HG03095 (cell line): ENCODE measurements at regions not wholly inside any gene's neighbourhood (a gene's known extent, or its start where the extent isn't known, plus 50 kb on each side); places are given as distances from the start of the nearest gene placed in this dataset.

ENCODE experiments used
- ATAC-seq: cut with Tn5 transposase; IDR thresholded peaks from one replicate; pipeline ENCODE4 v1.9.1; 2021; ENCODE audit warnings: moderate library complexity; ENCODE audit not compliant: unreplicated experiment

GRCh38 chr18:4653418-4653817, 198.3 kb upstream of the DLGAP1 start:
- ATAC-seq: no peak

DNA sequence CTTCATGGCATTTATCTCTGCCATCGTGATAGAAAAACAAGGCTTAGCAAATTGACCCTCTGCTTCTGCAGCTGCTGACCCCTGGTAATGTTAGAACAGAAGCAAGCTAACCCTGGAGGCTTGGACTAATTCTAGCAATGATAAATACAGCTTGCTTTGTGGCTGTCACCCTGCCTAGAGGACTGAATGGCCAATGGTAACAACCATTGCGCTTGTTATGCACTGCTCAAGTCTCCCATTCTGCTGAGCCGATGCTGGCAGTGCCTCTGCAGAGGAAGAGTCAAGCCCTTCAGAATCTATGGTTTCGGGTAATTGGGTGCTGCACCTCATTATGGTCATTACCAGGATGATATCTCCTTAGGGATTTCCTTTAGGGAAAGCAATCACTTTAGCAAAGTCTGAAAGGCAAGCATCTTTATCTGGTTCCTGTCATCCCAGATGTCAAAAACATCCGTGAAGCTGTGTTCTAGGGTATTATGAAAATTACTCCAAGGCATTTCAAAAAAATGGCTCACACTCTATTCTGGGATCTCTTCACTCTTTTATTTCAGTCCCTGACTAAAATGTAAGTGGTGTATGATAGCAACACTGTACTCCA, 186.8 kb upstream of the DLGAP1 start:
- ATAC-seq: no peak

DNA sequence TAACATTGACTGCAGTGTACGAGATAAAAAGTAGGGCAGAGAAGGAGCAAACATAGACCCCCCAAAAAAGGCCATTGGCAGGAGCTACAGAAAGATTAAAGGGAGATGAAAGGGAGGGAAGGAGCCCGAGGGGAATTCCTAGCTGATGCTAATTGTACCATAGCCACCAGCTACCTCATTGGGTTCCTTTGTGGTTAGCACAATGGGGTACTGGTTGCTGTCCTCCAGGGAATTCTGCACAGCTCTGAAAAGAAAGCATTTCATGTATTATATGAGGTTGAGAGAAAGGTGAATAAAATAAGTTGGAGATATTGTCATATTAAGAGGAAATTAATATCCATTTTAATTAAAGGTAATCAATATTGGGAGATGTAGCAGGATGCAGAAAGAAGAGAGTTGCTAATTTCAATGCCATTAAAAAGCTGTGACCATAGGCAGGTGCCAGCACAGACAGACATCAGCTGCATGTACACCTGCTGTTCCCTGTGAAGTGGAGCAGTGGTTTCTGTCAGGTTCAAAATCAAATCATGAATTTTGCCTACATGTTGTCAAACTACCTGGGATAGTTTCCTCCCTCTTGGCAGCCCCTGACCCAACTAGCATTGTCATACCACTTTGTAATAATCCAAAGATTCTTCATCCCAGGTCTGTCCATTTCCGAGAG, 185.4 kb upstream of the DLGAP1 start:
- ATAC-seq: no peak

DNA sequence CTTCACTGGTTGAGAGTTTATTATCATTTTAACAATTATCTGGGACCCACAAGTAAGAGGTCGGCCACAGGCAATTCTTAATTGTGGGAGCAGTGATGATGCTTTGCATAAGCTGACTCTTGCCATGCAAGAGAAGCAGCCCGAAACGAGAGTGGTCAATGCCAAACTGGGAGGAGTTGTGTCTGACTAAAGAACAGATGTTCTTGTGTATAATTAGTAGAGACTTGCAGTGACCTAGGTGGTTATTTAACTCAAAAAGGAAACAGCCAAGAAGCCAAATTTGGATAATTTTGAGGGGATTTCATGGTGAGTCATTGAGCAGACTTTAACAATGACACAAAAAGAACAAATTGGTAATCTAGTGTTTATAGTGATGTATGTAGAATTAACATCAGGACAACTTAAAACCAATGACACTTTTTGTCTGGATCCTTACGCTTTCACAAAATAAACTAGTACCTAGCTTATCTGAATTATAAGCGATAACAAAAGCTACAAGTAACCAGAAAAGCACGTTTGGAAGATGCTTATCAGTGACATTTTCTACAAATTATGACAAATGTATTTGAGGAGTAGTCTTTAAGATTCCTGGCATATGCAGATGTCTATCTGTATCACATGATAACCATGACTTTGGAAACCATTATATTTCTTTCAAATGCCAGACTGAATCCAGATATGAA, 184.7 kb upstream of the DLGAP1 start:
- peak; percentile 90 for ATAC-seq

GRCh38 chr18:4638680-4639079, 183.6 kb upstream of the DLGAP1 start:
- ATAC-seq: no peak

GRCh38 chr18:4637876-4638275, 182.8 kb upstream of the DLGAP1 start:
- ATAC-seq: no peak

DNA sequence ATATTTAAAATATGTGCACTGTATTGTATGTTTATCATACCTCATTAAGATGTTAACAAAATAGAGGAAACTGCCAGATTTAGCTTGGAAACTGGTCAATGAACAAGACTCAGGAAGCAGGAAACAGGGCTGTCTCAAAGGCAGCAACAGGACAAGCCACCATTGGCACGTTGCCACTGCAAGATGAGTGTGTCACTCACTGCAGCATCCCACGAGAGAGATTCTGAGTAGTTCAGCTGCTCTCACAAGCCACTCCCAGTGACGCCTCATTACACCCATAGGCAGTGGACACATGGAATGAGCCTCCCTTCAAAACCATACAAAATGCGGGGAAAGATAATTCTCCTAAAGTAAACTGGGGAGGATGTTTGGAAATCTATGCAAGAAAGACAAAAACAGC, 181.9 kb upstream of the DLGAP1 start:
- ATAC-seq: no peak

DNA sequence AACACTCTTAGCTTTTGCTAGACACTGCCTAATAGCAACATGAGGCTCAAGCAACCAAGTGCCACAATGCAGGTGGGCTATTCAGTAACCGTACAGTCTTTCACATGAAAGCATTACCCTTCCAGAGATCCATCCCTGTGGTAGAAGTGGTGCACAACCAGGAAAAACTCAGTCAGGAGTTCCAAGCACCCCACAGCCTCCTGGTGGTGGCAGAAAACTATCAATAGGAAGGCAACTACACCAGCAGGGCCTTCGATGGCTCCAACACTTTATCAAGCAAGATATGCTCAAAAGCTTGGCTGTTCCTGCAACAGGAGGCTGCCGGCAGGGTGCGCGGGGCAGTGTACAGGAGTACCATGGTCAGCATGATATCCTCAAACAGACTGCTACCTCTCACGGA, 176.1 kb upstream of the DLGAP1 start:
- no peak for ATAC-seq

GRCh38 chr18:4605212-4605611, 150.1 kb upstream of the DLGAP1 start:
- no peak for ATAC-seq

DNA sequence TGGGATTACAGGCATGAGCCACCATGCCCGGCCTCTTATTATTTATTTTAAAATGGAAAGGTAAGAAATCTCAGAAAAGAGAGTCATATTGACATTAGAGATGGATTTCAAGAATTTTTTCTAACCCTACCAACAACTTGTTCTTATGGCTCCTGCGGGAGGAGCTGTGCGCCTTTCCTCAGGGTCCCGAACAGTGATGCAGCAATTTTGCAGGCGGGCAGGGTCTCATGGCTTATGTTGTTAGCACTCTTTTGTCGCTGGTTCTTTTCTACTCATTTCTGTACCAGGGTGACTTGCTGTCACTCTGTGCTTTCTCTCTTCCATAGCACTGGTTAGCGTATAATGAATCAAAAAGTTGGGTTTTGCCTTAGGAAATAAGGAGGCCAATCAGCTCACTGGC, 148.8 kb upstream of the DLGAP1 start:
- no peak for ATAC-seq

GRCh38 chr18:4599312-4599711, 144.2 kb upstream of the DLGAP1 start:
- no peak for ATAC-seq

DNA sequence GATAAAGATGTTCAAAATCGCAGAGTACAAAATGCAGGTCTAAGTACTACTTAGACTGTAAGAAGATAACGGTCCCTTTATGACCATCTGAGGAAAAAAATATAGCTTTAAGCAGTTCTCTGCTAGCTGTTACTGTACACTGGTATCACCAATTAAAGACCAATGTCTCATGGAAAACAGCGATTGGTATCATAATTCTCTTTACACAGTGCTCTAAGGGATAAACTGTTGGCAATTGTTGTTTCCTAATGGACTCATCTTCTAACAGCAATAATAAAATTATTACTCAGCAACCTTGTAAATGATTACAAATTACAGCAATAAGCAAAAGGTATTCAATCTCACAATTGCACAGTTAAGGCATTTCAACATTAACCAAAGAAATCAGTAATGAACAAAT, 142.2 kb upstream of the DLGAP1 start:
- ATAC-seq: no peak

- ATAC-seq: no peak
Observed at GRCh38 chr18:4593895-4594294, 138.8 kb upstream of the DLGAP1 start.

- ATAC-seq: no peak
Observed at GRCh38 chr18:4593459-4593858, 138.4 kb upstream of the DLGAP1 start.

- no peak for ATAC-seq
Observed at GRCh38 chr18:4589056-4589800, 134.1 kb upstream of the DLGAP1 start.

DNA sequence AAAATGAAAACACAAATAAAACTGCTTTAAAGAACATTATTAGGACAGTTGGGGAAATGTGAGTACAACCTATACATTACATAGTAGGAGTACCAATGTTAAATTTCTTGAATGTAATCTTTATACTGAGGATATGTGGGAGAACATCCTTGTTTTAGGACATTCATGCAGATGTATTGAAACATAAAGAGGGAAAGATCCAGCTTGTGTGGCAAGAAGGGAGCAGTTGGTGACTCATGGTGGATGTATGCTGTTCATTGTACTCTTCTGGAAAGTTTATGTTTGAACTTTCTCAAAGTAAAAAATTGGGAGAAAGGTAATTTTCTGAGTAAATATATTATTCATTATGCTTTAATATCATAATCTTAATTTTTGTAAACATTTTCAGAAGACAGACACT, 132.1 kb upstream of the DLGAP1 start:
- ATAC-seq: no peak

GRCh38 chr18:4586731-4587130, 131.6 kb upstream of the DLGAP1 start:
- ATAC-seq: no peak

DNA sequence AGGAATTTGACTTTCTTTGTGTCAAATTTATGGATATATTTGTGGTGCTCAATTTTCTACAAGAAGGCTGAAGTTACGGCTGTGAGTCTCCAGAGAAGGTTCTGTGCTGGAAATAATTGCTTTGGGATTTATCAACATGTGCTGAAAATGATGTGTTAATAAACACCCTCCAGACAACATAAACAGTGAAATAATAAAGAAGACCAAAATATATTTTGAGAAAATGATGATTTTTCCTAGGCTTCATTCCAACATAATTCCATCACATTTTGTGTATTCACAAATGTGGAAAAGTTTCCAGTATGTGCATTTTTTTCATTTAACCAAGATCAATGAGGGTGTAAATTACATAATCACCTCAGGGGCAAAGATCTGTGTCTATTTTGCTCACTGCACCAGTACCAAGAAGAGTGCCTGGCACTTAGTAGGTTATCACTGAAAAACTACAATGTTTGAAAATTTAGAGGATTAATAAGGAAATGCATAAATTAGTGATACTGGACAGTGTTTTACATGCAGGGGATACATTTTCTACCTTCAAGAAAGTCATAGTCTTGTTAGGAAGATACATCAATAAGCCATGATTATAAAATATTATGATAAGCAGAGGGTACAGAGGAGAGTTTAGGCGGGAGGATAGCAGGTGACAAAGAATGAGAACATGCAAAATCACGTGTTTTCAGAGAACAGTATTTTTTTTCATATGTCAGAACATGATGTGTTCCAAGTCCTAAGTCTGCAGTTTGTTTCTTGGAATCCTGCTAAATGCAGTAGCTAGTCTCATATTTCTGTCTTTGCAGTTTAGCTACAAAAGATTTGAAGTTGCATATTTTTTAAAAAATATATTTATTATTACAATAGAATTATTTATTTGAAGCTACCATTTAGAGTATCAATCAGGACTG, 127.6 kb upstream of the DLGAP1 start:
- no peak for ATAC-seq

DNA sequence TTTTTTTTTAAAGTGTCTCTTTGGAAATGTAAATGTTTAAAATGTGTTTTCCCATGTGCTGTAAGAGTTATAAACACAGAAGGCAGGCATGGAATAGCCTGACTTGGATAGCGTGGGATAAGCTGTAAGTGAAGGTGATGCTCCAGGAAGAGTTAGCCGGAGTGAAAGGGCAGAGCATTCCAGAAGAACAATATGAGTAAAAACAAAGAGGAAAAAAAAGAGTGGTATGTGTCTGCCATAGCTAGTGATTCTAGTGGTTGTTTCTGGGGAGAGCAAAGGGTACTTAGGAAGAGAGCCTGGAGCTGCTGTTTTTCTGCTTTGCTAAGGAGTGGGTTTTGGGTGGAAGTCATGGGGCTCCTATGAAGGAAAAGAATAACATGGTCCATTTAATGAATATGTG, 126.9 kb upstream of the DLGAP1 start:
- no peak for ATAC-seq

- ATAC-seq: no peak
Observed at GRCh38 chr18:4578449-4578848, 123.3 kb upstream of the DLGAP1 start.

DNA sequence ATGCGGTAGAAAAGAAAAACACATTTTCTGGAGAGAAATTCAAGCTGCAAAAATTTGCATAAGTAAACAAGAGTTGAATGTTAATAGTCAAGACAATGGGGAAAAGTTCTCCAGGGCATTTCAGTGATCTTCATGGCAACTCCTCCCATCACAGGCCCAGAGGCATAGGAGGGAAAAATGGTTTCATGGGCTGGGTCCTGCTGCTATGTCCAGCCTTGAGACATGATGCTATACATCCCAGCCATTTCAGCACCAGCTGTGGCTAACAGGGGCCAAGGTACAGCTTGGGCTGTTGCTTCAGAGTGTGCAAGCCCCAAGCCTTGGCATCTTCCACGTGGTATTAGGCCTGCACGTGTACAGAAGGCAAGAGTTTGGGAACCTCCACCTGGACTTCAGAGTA, 118.6 kb upstream of the DLGAP1 start:
- ATAC-seq: no peak
